Inflammatory macrophage treated with lipopolysaccharide for 4 hours (primary cell): ENCODE measurements at regions not wholly inside any gene's neighbourhood (a gene's known extent, or its start where the extent isn't known, plus 50 kb on each side); places are given as distances from the start of the nearest gene placed in this dataset.
A peak's percentile ranks its signal among the peaks of the same experiment; 100 is the strongest.
"Not testable (repeated sequence)": the region's sequence is repeated elsewhere in the genome, so short reads cannot be mapped to it uniquely, and the experiment has no call there.

Experiments
- DNase-seq: peaks from one replicate; pipeline ENCODE4 v3.0.0-alpha.2; 2020

- DNase-seq = no peak
Measured at GRCh38 chr3:103926936-103927335, 1439.8 kb upstream of the ALCAM start.

- no peak for DNase-seq
Measured at GRCh38 chr3:103927896-103928295, 1438.8 kb upstream of the ALCAM start.

- DNase-seq = no peak
Measured at GRCh38 chr3:103937094-103937493, 1429.6 kb upstream of the ALCAM start.

GRCh38 chr3:103947062-103947461 is 1419.6 kb upstream of the ALCAM start:
- DNase-seq = no peak

GRCh38 chr3:103949693-103950092 is 1417.0 kb upstream of the ALCAM start:
- no peak for DNase-seq

- no peak for DNase-seq
Measured at GRCh38 chr3:103950676-103951075, 1416.0 kb upstream of the ALCAM start.

GRCh38 chr3:103953796-103954195 is 1412.9 kb upstream of the ALCAM start:
- no peak for DNase-seq

- no peak for DNase-seq
Measured at GRCh38 chr3:103960819-103961218, 1405.9 kb upstream of the ALCAM start.

GRCh38 chr3:103963599-103963998 is 1403.1 kb upstream of the ALCAM start:
- no peak for DNase-seq

- no peak for DNase-seq
Measured at GRCh38 chr3:103965764-103966163, 1400.9 kb upstream of the ALCAM start.

GRCh38 chr3:103966749-103967148 is 1400.0 kb upstream of the ALCAM start:
- DNase-seq = no peak

- no peak for DNase-seq
Measured at GRCh38 chr3:103968131-103968530, 1398.6 kb upstream of the ALCAM start.

GRCh38 chr3:103968751-103969150 is 1398.0 kb upstream of the ALCAM start:
- DNase-seq = no peak

GRCh38 chr3:103976931-103977339 is 1389.8 kb upstream of the ALCAM start:
- no peak for DNase-seq

- no peak for DNase-seq
Measured at GRCh38 chr3:103977417-103977816, 1389.3 kb upstream of the ALCAM start.

- no peak for DNase-seq
Measured at GRCh38 chr3:103991461-103992115, 1375.1 kb upstream of the ALCAM start.

GRCh38 chr3:103992469-103992868 is 1374.2 kb upstream of the ALCAM start:
- no peak for DNase-seq

- no peak for DNase-seq
Measured at GRCh38 chr3:104004956-104005355, 1361.8 kb upstream of the ALCAM start.

- no peak for DNase-seq
Measured at GRCh38 chr3:104005815-104006214, 1360.9 kb upstream of the ALCAM start.

- no peak for DNase-seq
Measured at GRCh38 chr3:104018541-104018940, 1348.2 kb upstream of the ALCAM start.

GRCh38 chr3:104031598-104031997 is 1335.1 kb upstream of the ALCAM start:
- DNase-seq = no peak

GRCh38 chr3:104032283-104032682 is 1334.4 kb upstream of the ALCAM start:
- no peak for DNase-seq

- peak; percentile 27 for DNase-seq
Measured at GRCh38 chr3:104040896-104041295, 1325.8 kb upstream of the ALCAM start.

GRCh38 chr3:104043001-104043543 is 1323.6 kb upstream of the ALCAM start:
- not testable (repeated sequence) for DNase-seq

- DNase-seq = no peak
Measured at GRCh38 chr3:104044002-104044401, 1322.7 kb upstream of the ALCAM start.
